GM18867 (cell line): ENCODE measurements at regions not wholly inside any gene's neighbourhood (a gene's known extent, or its start where the extent isn't known, plus 50 kb on each side); places are given as distances from the start of the nearest gene placed in this dataset.

Experiments
- ATAC-seq: cut with Tn5 transposase; IDR thresholded peaks from one replicate; pipeline ENCODE4 v1.9.1; 2021; ENCODE audit warnings: mild to moderate bottlenecking, moderate library complexity; ENCODE audit not compliant: unreplicated experiment

DNA sequence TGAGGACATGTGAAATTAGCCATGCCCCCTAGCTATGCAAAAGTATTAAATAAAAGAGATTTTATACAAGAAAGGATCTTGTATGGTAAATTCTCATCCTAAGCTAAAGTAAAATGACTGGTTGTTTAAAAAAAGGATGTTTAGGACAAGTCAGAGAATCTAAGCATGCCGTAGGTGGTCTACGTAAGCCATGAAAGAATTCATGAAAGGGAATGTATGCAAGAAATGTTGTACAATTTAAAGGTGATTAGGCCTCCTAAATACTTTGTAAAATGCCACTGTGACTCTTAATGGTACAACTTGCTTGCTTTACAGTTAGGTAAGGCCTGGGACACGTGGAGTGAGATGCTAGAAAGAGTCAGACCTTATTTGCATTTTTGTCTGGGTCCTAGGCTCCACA lies 209.0 kb downstream of the EFHB start:
- no peak for ATAC-seq

DNA sequence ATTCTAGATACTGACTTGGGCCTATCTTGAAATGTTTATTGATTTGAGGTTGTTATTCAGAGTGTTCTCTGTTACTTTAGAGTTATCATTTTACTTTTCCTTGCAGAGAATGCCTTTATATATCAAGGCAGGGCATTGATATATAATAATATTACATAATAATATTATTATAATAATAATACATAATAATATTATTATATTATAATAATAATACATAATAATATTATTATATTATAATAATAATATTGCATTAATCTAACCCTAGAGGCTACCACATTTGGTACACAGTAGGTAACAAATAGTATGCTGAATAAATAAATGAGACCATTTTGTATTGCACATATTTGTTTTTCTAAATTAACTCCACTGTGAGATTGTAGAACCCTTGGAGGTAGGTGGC lies 216.3 kb downstream of the EFHB start:
- no peak for ATAC-seq

DNA sequence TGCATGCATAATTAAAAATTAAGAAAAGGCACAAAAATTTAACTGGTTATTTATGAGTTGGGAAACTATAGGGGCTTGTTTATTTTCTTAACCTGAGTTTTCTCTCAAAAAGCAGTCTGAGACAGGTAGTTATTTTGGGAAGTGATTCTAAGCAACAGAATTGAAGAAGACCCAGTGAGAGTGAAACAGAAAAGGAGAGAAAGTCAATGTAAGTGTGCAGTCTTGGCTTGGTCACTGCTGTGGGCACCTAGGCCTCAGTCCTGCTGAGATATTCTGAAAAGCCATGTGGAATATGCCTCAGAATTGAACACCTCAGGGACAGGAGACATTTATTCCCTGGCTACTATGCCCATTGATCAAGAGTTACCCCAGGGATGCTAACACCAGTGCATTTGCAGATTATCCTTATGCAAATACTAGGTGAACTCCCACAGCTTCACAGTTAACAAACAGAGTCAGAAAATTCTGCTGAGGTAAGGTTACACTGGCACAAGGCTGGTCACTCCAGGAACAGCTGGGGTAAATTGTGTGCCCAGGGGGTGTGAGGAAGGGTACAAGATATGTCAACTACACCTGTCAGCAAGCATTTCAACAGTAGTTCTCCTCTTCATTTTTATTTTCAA lies 222.7 kb downstream of the EFHB start:
- peak; percentile 64 for ATAC-seq

DNA sequence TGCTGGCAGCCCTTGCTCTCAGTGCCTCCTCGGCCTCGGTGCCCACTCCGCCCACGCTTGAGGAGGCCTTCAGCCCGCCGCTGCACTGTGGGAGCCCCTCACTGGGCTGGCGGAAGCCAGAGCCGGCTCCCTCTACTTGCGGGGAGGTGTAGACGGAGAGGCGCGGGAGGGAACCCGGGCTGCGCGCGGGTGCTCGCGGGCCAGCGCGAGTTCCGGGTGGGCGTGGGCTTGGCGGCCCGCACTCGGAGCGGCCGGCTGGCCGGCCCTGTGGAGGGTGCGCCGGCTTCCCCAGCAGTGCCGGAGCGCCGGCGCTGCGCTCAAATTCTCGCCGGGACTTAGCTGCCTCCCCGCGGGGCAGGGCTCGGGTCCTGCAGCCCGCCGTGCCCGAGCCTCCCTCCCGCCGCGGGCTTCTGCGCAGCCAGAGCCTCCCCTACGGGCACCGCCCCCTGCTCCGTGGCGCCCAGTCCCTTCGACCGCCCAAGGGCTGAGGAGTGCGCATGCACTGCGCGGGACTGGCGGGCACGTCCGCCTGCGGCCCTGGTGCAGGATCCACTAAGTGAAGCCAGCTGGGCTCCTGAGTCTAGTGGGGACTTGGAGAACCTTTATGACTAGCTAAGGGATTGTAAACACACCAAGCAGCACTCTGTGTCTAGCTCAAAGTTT lies 231.5 kb downstream of the EFHB start:
- peak; percentile 73 for ATAC-seq

DNA sequence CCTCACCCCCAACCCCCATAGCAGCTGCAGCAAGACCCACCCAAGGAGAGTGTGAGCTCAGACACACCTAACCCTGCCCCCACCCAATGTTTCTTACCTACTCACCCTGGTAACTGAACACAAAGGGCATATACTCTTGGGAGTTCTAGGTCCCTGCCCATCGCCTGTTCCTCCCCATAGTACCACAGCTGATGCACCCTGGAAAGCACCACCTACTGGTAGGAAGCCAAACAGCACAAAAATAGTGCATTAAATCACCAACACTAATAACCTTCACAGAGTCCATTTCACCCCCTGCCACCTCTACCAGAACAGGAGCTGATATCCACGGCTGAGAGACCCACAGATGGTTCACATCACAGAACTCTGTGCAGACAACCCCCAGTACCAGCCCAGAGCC lies 245.2 kb downstream of the EFHB start:
- no peak for ATAC-seq

DNA sequence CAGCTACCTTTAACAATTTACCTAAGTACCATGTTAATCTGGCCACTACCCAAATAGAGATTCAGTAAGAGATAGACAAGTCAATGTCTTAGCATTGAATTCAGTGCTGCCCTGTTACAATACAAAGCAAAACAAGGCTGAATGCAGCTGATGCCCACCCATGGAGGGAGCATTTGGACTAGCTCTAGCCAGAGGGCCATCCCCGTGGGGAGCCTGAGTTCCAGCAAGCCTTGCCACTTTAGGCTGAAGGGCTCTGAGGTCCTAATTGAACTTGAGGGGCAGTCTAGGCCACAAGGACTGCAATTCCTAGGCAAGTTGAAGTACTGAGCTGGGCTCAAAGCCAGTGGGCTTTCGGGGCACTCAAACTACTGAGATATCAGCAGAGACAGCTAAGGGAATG lies 265.9 kb downstream of the EFHB start:
- no peak for ATAC-seq

DNA sequence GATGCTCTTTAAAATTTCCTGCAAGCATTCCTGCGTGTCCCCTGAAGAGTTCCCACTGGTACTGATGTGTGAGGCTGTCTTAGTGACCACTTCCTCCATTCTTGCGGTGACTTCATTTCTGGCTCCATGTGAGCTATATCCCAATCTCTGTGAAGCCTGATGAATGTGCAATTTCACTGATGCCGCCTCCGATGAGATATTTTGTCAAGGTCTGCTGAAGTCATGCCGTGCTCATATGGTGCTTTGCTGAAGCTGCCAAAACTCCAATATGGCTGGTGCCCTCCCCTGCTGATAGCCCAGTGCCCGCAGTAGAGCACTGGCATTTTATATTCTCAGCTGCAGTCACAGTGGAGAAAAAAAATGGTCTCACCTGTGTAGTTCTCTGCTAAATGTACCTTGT lies 271.5 kb downstream of the EFHB start:
- ATAC-seq, result no peak

DNA sequence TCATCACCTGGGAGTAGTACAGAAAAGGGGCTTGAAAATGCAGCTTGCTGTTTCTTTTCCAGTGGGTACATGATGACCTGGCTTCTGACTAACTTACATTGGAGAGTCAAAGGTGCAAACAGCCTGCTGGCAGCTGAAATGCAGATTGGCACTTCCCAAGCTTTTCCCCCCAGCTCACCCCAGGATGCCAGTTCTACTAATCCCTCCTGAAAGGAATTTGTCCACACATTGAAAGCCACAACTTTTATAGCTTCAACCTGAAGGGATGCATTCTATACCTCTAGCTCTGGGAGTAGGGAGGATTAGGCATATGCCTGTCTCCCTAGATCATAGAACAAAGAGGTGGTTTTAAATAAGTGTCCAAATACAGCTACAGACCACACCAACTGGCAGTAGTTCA lies 281.7 kb downstream of the EFHB start:
- ATAC-seq, result no peak

DNA sequence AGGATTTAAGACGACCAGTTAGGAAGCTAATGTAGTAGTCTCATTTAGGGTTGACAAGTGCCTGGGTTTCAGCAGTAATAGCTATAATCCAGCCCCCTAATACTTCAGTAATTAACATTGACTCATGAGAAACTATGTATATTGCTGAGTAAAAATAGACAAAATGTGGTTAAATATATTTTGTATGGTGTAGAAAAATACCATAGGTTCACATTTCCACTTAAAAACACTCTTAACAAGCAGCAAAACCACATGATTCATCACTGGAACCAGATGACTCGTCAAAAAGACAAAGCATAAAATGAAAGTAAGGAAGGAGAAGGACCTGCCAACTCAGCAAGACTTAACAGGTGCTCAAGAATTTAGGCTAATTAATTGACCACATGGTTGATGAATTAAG lies 288.9 kb downstream of the EFHB start:
- ATAC-seq, result peak; percentile 64

DNA sequence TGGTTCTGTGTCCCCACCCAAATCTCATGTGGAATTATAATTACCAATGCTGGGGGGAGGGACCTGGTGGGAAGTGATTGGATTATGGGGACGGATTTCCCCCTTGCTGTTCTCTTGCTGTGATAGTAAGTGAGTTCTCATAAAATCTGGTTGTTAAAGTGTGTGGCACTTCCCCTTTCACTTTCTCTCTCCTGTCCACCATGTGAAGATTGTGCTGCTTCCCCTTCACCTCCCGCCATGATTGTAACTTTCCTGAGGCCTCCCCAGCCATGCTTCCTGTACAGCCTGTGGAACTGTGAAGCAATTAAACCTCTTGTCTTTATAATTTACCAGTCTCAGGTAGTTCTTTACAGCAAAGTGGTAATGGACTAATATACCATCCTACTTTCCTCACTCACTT lies 289.6 kb downstream of the EFHB start:
- ATAC-seq, result peak; percentile 66

DNA sequence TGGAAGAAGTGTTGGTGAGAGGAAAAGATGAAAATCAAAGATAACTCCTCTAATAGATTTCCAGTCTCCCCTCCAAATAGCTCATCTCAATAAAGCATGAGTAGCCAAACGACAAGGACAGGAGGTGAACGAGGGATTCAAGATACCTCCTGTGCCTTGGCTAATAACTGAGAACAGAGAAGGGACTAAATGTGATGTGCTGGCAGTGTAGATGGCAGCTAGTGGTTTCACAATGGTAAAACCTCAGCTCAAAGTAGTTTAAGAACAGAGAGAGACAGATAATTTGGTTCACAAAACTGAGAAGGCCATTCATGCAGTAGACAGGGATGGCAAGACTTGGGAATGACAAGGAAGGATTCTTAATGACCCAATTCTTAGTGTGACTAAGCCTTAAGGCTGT lies 292.6 kb downstream of the EFHB start:
- no peak for ATAC-seq

DNA sequence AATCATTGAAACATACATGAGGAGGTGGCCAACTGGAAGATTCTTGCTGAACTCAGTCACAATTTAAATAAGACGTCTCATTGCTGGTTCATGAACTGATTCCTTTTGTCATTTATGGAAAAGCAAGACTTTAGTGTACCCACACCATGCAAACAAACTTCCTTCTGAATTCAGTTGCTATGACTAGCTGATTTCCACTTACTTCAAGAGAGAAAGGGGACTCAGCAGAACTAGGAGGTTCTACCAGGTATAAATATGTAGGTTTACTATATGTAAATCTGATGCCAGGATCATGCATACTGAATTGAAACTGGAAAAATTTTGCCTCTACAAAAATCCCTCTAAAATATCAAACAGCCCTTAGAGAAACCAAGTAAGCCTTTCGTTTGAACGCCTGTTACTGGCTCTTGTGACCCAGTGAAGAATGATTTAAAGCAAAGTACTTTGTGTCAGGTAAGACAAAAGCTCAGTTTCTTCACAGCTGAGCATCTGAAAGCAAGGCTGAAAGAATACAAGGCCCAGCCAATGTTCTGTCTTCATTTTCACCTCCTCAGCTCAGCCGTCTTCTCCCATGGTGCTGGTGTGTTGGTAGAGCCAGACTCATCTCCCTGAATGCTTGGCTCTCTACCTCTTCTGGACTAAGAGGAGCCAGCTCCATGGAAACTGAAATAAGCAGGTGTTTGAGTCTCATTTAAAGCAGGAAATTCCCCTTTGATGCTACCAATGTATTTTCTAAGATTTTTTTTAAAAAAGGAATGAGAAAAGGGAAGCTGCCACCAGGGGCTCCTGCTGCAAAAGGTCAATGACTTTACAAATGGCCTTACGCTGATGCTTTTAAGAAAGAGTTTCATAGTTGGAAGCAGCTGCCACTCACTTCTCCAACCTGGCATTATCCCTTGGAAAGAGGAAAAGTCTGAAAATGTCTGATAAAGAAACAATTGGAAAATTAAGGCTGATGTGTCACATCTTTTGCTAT lies 301.6 kb downstream of the EFHB start:
- ATAC-seq, result no peak

DNA sequence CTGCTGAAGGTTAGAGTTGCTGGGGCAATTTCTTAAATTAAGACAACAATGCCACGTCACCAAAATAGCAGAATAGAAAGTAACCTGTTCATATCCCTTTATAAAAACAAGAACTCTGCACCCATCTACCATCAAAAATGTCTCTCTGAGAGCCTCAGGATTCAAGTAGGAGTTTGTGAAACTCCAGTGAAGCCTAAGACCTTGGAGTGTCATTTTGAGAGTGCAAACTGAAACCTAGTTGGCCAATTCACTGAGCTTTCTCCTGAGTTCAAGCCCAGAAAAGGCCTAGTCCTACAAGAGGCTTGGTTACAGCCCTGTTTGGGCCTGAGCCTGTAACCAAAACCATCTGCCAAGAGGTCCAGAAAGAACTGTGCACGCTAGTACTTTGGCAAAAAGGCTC lies 335.1 kb downstream of the EFHB start:
- peak; percentile 70 for ATAC-seq

DNA sequence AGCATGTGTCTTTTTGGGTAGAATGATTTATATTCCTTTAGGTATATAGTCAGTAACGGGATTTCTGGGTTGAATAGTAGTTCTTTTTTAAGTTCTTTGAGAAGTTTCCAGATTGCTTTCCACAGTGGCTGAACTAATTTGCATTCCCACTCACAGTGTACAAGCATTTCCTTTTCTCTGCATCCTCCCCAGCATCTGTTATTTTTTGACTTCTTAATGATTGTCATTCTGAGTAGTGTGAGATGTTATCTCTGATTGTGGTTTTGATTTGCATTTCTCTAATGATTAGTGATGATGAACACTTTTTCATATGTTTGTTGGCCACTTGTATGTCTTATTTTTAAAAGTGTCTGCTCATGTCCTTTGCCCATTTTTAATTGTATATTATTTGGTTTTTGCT lies 337.6 kb downstream of the EFHB start:
- ATAC-seq, result peak; percentile 66

DNA sequence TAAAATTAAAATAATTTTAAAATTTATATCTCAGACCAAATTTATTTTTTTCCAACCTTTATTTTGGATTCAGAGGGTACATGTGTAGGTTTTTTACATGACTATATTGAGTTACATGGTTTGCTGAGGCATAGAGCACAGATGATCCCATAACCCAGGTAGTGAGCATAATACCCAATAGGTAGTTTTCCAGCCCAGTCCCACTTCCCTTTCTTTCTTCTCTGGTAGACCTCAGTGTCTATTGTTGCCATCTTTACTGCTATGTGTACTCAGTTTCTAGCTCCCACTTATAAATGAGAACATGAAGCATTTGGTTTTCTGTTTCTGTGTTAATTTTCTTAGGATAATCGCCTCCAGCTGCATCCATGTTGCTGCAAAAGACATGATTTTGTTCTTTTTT lies 338.1 kb downstream of the EFHB start:
- no peak for ATAC-seq
